Hematopoietic multipotent progenitor cell treated with erythropoietin and hydrocortisone succinate and interleukin-3 and kit ligand, for 8 days (in vitro differentiated cells): ENCODE measurements at regions not wholly inside any gene's neighbourhood (a gene's known extent, or its start where the extent isn't known, plus 50 kb on each side); places are given as distances from the start of the nearest gene placed in this dataset.
"Not testable (repeated sequence)": the region's sequence is repeated elsewhere in the genome, so short reads cannot be mapped to it uniquely, and the experiment has no call there.

Source experiments
- DNase-seq: peaks from one replicate; pipeline ENCODE4 v3.0.0-alpha.2; 2015

DNA sequence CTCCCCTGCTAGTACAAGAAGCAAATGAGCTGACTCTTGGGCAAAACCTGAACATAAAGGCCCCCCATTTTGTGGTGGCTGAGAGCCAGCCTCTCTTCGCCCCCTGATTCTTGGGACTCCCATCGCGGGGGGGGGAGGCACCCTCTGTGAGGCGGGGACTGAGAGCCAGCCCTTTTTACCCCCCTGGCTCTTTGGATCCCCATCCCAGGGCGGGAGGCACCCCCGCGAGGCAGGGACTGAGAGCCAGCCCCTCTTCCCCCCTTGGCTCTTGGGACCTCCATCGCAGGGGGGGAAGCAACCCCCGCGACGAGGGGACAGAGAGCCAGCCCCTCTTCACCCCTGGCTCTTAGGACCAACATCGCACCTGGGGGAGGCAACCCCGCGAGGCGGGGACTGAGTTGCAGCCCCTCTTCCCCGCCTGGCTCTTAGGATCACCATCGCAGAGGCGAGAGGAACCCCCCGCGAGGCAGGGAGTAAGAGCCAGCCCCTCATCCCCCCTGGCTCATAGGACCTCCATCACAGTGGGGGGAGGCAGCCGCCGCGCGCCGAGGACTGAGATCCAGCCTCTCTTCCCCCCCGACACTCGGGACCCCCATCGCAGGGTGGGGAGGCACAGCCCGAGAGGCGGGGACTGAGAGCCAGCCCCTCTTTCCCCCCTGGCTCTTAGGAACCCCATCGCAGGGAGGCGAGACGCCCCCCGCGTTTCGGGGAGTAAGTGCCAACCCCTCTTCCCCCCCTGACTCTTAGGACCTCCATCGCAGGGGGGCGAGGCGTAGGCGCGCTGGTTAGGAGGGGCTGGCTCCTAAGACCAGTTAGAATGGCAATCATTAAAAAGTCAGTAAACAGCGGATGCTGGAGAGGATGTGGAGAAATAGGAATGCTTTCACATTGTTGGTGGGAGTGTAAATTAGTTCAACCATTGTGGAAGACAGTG is 2428.4 kb upstream of the PCDH20 start:
- DNase-seq: no peak

DNA sequence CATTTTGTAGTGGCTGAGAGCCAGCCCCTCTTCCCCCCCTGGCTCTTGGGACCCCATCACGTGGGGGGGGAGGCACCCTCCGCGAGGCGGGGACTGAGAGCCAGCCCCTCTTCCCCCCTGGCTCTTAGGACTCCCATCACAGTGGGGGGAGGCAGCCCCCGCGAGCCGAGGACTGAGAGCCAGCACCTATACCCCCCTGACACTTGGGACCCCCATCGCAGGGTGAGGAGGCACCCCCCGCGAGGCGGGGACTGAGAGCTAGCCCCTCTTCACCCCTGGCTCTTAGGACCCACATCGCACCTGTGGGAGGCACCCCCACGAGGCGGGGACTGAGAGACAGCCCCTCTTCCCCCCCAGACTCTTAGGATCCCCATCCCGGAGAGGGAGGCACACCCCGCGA is 2426.5 kb upstream of the PCDH20 start:
- no peak for DNase-seq

DNA sequence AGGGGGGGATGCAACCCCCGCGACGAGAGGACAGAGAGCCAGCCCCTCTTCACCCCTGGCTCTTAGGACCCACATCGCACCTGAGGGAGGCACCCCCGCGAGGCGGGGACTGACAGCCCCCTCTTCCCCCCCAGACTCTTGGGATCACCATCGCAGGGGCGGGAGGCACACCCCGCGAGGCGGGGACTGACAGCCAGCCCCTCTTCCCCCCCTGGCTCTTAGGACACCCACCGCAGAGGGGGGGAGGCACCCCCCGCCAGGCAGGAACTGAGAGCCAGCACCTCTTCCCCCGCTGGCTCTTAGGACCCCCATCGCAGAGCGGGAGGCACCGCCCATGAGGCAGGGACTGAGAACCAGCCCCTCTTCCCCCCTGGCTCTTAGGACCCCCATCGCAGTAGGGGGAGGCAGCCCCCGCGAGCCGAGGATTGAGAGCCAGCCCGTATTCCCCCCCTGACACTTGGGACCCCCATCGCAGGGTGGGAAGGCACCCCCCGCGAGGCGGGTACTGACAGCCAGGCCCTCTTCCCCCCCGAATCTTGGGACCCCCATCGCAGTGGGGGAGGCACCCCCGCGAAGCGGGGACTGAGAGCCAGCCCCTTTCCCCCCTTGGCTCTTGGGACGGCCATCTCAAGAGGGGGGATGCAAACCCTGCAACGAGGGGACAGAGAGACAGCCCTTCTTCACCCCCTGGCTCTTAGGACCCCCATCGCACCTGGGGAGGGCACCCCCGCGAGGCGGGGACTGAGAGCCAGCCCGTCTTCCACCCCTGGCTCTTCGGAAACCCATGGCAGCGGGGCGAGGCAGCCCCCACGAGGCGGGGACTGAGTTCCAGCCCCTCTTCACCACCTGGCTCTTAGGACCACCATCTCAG is 2425.1 kb upstream of the PCDH20 start:
- no peak for DNase-seq

DNA sequence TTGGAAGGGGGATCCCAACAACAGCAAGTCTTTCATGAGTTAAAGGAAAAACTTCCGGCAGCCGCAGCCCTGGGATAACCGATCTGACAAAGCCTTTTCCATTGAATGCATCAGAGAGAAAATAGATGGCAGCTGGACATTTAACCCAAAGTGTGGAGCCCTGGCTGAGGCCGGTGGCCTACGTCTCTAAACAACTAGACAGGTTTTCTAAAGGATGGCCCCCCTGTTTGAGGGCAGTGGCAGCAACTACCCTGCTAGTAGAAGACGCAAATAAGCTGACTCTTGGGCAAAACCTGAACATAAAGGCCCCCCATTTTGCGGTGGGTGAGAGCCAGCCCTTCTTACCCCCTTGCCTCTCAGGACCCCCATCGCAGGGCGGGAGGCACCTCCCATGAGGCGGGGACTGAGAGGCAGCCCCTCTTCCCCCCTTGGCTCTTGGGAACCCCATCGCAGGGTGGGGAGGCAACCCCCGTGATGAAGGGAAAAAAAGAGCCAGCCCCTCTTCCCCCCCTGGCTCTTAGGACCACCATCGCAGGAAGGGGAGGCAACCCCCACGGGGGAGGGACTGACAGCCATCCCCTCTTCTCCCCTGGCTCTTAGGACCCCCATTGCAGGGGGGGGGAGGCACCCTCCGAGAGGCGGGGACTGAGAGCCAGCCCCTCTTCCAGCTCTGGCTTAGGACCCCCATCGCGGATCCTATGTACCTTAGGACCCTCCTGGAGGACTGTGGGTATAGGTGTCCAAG is 2422.9 kb upstream of the PCDH20 start:
- no peak for DNase-seq

DNA sequence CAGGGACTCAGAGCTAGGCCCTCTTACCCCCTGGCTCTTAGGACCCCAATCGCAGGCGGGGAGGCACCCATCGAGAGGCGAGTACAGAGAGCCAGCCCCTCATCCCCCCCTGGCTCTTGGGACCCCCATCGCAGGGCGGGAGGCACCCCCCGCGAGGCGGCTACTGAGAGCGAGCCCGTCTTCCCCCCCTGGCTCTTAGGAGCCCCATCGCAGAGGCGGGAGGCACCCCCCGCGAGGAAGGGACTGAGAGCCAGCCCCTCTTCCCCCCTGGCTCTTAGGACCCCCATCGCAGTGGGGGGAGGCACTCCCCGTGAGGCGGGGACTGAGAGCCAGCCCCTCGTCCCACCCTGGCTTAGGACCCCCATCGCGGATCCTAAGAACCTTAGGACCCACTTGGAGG is 2422.1 kb upstream of the PCDH20 start:
- not testable (repeated sequence) for DNase-seq

DNA sequence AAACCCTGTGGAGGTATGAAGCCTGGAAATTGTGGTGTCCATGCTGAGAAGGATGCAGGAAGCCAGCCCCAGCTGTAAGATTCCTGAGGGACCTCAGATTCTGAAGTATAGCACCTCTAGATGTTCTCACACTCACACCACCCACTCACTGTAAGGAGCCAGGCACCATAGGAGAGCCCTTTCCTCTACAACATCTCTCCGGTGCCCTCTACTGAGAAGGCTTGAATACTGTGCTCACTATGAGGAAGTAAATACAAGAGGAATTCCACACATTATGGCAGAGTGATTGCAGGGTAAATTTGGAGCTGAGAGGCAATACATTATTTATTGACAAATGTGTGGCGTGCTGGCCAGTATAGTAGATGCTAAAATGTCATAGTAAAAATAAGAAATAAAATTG is 2414.0 kb upstream of the PCDH20 start:
- not testable (repeated sequence) for DNase-seq

DNA sequence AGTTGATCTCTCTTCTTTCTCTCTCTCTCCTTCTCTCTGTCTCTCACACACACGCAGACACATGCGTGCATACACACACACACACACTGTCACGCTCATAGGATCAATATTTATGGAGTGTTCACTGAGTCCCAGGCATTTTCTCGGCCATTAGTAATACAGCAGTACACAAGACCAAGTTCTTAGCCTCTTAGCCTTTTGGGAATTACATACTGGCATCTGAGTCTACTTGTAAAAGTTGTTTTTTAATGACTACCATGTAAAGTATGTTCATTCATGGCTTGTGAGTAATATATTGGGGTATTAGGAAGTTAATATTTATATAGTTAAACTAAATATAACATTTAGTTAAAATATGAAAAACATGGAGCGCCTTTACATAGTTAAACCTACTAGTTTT is 2406.1 kb upstream of the PCDH20 start:
- not testable (repeated sequence) for DNase-seq

DNA sequence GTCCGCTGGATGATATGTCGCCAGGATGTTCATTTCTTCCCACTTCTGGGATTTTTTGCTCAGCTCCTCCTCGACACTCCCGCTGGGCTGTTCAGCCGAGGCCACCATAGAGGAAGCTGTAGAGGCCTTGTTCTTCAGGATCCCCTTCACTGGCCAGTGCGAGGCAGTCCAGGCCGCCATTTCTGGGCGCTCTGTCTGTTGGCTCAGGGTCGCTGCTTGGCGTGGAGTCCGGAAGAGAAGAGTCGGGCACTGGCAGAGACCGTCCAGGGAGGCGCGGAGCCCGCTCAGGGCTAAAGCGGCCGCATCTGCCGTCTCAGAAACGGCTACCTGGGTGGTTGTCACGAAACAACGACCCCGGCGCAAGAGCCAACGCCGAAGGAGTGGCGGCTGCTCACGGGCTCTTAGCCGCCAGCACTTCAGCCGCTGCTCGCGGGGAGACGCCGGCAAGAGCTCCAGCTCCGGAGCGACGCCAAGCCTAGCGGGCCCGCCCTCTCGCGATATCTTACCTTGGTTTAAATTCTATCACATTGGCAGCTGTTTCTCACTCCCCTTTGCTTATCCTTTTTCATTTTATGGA is 2395.9 kb upstream of the PCDH20 start:
- DNase-seq: not testable (repeated sequence)

DNA sequence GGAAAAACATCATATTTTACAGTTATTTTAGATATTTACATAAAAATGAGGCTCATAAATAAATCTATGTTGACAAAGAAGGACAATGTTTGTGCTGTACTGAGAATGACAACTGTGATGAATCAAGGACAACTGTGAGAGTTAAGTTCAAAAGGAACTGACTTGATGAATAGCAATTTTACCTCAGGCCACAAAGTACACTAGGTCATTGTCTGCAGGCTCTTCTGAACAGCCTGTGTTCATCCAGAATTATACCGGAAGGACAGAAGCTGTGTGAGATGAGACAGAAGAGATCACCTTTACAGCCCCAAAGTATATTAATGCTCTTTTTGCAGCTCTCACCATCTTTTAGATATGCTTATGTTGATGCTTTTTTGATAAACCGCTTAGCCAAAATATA is 2375.5 kb upstream of the PCDH20 start:
- DNase-seq: not testable (repeated sequence)

DNA sequence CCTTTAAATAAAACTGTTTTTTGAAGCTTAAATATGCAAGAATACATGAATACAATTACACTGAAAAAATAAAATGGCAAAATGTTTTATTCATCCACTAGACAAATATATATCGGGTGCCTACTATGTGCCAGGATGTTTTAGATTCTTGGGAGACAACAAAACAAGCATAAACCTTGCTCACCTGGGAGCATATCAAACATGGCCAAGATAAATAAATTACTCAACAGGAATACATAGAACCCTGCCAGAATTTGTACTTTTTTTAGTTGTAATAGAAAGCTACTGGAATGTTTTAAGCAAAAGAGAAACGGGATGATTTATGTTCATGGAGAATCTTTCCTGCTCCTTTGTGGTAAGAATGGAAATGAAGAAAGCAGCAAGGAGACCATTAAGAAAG is 2358.5 kb upstream of the PCDH20 start:
- DNase-seq: no peak

DNA sequence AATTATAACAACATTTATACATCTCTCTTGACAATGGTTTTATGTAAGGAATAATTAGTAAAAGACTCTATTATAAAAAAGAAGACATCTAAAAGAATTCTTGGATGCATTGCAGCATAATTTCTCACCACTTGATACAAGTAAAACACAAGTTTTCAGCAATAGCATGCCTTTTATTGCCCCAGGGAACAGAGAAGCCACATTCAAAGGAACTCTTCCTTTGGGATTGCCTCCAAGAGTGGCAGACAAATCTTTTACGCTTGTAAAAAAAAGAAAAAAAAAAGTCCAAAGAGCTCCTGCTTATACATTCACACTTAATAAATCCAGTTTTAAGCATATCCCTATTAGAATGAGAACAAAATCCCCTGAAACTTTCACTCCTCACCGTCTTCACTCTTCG is 2357.8 kb upstream of the PCDH20 start:
- no peak for DNase-seq

DNA sequence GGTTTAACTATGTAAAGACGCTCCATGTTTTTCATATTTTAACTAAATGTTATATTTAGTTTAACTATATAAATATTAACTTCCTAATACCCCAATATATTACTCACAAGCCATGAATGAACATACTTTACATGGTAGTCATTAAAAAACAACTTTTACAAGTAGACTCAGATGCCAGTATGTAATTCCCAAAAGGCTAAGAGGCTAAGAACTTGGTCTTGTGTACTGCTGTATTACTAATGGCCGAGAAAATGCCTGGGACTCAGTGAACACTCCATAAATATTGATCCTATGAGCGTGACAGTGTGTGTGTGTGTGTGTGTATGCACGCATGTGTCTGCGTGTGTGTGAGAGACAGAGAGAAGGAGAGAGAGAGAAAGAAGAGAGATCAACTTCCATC is 2342.0 kb upstream of the PCDH20 start:
- not testable (repeated sequence) for DNase-seq

DNA sequence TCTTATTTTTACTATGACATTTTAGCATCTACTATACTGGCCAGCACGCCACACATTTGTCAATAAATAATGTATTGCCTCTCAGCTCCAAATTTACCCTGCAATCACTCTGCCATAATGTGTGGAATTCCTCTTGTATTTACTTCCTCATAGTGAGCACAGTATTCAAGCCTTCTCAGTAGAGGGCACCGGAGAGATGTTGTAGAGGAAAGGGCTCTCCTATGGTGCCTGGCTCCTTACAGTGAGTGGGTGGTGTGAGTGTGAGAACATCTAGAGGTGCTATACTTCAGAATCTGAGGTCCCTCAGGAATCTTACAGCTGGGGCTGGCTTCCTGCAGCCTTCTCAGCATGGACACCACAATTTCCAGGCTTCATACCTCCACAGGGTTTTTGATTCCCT is 2334.2 kb upstream of the PCDH20 start:
- not testable (repeated sequence) for DNase-seq

DNA sequence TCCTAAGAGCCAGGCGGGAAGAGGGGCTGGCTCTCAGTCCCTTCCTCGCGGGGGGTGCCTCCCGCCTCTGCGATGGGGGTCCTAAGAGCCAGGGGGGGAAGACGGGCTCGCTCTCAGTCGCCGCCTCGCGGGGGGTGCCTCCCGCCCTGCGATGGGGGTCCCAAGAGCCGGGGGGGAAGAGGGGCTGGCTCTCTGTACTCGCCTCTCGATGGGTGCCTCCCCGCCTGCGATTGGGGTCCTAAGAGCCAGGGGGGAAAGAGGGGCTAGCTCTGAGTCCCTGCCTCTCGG is 2326.1 kb upstream of the PCDH20 start:
- DNase-seq: not testable (repeated sequence)

DNA sequence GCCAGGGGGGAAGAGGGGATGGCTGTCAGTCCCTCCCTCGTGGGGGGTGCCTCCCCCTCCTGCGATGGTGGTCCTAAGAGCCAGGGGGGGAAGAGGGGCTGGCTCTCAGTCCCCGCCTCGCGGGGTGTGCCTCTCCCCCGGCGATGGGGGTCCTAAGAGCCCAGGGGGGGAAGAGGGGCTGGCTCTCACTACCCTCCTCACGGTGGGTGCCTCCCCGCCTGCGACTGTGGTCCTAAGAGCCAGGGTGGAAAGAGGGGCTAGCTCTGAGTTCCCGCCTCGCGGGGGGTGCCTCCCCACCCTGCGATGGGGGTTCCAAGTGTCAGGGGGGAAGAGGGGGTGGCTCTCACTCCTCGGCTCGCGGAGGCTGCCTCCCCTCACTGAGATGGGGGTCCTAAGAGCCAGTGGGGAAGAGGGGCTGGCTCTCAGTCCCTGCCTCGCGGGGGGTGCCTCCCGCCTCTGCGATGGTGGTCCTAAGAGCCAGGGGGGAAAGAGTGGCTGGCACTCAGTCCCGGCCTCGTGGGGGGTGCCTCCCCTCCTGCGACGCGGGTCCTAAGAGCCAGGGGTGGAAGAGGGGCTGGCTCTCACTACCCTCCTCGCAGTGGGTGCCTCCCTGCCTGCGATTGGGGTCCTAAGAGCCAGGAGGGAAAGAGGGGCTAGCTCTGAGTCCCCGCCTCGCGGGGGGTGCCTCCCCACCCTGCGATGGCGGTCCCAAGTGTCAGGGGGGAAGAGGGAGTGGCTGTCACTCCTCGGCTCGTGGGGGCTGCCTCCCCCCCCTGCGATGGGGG is 2325.6 kb upstream of the PCDH20 start:
- no peak for DNase-seq

DNA sequence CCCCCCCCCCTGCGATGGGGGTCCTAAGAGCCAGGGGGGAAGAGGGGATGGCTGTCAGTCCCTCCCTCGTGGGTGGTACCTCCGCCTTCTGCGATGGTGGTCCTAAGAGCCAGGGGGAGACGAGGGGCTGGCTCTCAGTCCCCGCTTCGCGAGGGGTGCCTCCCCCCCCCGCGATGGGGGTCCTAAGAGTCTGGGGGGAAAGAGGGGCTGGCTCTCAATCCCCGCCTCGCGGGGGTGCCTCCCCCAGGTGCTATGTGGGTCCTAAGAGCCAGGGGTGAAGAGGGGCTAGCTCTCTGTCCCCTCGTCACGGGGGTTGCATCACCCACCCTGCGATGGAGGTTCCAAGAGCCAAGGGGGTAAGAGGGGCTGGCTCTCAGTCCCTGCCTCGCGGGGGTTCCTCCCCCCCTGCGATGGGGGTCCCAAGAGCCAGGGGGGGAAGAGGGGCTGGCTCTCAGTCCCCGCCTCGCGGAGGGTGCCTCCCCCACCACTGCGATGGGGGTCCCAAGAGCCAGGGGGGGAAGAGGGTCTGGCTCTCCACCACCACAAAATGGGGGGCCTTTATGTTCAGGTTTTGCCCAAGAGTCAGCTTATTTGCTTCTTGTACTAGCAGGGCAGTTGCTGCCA is 2323.6 kb upstream of the PCDH20 start:
- DNase-seq: not testable (repeated sequence)

DNA sequence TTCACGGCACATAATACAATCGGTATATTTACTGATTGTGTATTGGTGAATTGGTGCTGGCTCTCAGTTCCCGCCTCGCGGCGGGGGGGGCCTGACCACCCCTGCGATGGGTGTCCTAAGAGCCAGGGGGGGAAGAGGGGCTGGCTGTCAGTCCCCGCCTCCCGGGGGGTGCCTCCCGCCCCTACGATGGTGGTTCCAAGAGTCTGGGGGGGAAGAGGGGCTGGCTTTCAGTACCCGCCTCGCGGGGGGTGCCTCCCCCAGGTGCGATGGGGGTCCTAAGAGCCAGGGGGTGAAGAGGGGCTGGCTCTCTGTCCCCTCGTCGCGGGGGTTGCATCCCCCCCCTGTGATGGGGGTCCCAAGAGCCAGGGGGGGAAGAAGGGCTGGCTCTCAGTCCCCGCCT is 2321.8 kb upstream of the PCDH20 start:
- DNase-seq: no peak

DNA sequence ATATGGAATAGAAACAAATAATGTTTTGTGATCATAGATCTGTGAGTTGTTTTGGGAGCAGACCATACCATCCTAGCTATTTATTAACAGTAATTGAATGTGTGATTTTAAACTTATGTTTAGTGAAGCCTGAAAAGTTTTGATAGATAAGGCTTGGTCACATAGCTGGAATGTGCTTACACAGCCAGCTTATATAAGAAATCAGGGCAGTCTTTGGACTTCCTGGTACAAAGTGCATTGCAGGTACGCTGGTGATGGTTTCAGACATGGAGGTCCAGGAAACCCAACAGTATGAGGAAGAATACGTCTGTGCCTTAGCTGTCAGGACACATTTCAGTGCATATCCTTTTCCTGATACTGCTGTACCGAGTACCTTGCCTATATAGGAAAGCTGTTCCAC is 2316.2 kb upstream of the PCDH20 start:
- no peak for DNase-seq

DNA sequence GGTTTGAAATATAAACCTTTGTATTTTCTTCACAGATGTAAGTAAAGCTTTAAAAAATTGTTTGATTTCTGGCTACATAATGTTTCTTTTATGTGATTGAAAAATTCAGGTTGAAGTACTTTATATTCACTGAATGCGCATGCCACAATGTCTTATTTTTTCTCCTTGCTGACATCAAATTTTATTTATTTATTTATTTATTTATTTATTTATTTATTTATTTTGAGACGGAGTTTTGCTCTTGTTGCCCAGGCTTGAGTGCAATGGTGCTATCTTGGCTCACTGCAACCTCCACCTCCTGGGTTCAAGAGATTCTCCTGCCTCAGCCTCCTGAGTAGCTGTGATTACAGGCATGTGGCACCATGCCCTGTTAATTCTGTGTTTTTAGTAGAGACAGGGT is 2296.5 kb upstream of the PCDH20 start:
- not testable (repeated sequence) for DNase-seq

DNA sequence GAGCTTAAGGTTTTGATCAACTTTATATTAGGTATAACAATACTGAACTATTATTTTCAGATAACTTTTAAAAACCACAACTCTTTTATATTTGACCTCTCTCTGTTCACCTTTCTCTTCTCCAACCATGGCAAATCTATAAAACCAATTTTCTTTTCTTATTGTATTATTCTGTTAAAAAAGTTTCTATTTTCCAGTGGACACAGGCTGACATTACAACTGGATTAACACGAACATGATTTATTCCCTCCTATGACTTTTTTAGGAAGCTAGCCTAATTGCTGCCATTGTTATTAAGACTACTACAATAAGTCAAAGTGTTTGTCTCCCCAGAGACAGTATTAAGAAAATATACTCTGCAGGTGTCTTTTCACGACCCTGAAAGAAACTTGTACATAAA is 2291.1 kb upstream of the PCDH20 start:
- no peak for DNase-seq

DNA sequence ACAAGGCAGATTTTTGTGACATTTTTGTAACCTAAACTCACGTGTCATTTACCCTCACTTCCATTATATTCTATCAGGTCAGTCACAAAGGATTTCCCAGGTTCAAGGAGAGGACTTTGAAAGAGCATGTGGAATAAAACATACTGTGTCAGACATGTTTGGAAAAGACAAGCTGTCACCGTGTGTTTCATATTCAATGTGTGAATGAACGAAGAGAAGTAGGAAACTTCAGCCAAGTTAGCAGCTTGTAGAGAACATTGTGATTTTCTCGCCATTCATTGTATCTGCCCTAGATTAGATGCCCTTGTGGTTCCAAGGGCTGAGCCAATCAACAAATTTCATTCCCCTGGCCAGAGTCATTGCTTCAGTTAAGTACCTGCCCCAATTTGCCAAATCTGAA is 2288.9 kb upstream of the PCDH20 start:
- DNase-seq: no peak

DNA sequence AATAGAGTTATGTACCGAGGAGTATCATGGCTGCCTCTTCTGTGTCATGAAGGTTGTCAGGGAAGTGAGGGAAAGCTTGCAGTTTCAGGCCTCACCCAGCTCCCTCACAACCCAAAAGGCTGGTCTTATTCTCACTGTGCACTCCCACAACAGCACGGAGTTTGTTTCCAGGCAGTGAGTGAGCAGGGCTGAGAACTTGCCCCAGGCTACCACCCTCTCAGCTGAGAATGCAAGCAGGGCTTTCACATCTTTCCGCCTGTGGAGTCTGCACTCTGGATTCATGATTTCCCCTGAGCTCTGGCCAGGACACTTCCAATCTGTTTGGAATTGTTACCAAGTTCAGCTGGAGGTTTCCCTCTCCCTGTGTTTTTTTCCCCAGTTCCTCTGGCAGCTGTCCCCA is 2284.7 kb upstream of the PCDH20 start:
- DNase-seq: no peak
